ENCODE measurements at regions not wholly inside any gene's neighbourhood (a gene's known extent, or its start where the extent isn't known, plus 50 kb on each side); places are given as distances from the start of the nearest gene placed in this dataset.

DNA sequence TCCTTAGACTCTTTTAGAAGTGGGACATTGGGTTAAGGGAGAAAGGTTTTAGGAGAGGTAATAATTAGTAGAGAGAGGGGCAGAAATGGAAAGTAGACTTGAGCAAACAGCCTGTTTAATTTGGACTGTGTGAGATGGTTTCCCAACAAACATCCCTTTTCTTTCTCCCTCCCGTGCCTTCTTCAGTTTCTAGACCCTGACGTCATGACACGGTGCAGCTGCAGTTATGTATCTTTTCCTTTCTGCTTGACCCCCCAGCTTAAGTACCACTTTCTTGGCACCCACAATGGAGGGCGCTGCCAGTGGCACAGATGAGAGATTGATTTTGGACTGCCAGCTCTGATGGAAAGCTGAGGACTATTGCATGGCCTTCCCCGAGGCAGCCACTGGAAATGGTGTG is 86.9 kb upstream of the FAM136A start:
- intact Hi-C loops (cut with DNase I; ENCODE audit: low total_unique reads) = no loop called here
- WGBS, 5 donors = 83 to 88% (median 85%) methylated on average over 5 of the region's 5 CpGs
- TF ChIP-seq POLR2AphosphoS5 (IDR thresholded peaks at IDR 0.05) (no peak), POLR2A (IDR thresholded peaks at IDR 0.05) (no peak)
- TF ChIP-seq, protein P1, sequence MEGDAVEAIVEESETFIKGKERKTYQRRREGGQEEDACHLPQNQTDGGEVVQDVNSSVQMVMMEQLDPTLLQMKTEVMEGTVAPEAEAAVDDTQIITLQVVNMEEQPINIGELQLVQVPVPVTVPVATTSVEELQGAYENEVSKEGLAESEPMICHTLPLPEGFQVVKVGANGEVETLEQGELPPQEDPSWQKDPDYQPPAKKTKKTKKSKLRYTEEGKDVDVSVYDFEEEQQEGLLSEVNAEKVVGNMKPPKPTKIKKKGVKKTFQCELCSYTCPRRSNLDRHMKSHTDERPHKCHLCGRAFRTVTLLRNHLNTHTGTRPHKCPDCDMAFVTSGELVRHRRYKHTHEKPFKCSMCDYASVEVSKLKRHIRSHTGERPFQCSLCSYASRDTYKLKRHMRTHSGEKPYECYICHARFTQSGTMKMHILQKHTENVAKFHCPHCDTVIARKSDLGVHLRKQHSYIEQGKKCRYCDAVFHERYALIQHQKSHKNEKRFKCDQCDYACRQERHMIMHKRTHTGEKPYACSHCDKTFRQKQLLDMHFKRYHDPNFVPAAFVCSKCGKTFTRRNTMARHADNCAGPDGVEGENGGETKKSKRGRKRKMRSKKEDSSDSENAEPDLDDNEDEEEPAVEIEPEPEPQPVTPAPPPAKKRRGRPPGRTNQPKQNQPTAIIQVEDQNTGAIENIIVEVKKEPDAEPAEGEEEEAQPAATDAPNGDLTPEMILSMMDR (IDR thresholded peaks at IDR 0.05 in 8 of 11, conservative IDR thresholded peaks at IDR 0.05 in 3 of 11) = no peak

DNA sequence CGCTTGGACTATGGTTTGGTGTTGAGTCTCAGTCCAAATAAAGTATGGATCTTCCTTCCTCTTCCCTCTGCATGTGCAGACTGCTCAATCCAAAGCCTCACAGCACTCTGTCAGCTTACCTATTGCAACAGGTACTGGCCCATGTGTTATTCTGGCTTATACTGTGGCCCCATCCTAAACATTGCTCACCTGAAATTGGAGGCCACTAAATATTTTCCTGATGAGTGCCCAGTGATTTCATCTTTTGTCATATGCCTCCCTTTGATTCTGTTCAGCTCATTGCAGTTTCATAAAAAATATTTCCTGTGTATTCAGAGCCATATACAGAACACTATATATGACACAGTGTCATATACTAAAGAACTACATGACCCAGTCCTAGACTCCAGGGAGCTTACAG is 86.3 kb upstream of the FAM136A start:
- H3K4me3 ChIP-seq = no peak overlapping the region
- no peaks in the 10 kb centered on the region for H3K36me3 ChIP-seq
- H3K9me3 ChIP-seq = peaks cover 0 to 6% (median 0%) of the 10 kb centered on the region in 8 donors
- peaks cover 0 to 8% (median 0%) of the 10 kb centered on the region in 7 donors for H3K27me3 ChIP-seq (replicated peaks in 1 of 7)
- WGBS, 5 donors = 87 to 100% (median 89%) methylated on average over 1 of the region's 1 CpG
- DNase-seq = no peak
- intact Hi-C loops (cut with DNase I; ENCODE audit: low total_unique reads) = no loop called here
- H3K27ac ChIP-seq = no peak overlapping the region
- H3K4me1 ChIP-seq = no peaks in the 10 kb centered on the region
- no peak for TF ChIP-seq POLR2A (IDR thresholded peaks at IDR 0.05)
- TF ChIP-seq, protein P1 (IDR thresholded peaks at IDR 0.05 in 8 of 11, conservative IDR thresholded peaks at IDR 0.05 in 3 of 11) = no peak

More for the DNA sequence above, 86.9 kb upstream of the FAM136A start:
- no peak overlapping the region for H3K4me3 ChIP-seq
- peaks cover 0 to 13% (median 0%) of the 10 kb centered on the region in 8 donors for H3K9me3 ChIP-seq
- H3K36me3 ChIP-seq = no peaks in the 10 kb centered on the region
- H3K27me3 ChIP-seq (replicated peaks in 1 of 7) = peaks cover 0 to 8% (median 0%) of the 10 kb centered on the region in 7 donors
- DNase-seq = no peak
- no peaks in the 10 kb centered on the region for H3K4me1 ChIP-seq
- H3K27ac ChIP-seq = no peak overlapping the region

DNA sequence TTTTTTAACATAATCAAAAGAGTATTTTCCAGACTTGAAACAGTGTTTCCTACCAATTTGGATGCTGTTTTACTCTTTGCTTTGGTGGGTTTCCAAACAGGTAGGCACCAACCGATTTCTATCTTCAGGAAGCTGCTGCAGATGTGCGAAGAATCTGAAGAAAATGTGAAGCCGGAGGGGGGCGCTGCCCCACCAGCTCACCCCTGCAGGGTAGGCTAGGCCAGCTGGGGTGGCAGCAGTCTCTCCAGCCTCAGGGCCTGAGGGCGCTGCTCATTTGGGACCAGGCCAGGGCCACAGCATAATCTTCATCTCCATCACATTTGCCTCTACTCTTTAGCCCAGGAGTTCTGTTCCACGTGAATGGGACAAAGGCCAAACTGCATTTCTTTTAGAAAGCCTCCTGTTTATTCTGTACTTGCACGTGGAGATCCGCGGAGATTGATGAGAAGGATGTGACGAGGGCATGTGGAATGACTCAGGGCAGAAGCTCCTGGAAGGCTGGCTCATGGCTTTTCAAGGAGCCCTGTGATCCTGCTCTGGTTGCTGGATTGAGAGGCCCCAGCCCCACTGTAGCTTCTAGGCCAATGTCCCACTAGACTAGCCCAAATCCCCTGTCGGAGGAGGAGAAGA is 84.2 kb upstream of the FAM136A start:
- intact Hi-C loops (cut with DNase I; ENCODE audit: low total_unique reads) = no loop called here

DNA sequence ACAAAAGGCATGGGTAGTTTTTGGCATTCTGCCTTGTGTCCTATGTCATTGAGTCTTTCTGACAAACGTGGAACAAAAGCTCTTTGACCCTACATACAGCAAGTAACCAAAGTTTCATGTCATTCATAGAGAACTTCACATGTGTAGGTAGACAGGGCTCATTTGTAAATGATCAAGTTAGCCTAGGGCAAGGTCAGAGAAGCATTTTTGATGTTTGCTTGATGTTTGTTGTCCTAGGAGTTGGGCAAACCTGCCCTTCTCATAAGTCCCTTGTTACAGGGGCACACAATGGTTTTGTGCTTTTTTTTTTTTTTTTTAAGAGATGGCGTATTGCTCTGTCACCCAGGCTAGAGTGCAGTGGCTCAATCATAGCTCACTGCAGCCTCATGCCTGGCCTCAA is 83.3 kb upstream of the FAM136A start:
- H3K36me3 ChIP-seq = no peaks in the 10 kb centered on the region
- no peaks in the 10 kb centered on the region for H3K4me1 ChIP-seq
- intact Hi-C loops (cut with DNase I; ENCODE audit: low total_unique reads) = no loop called here
- H3K4me3 ChIP-seq = no peak overlapping the region
- H3K27me3 ChIP-seq (replicated peaks in 1 of 7) = peaks cover 0 to 12% (median 0%) of the 10 kb centered on the region in 7 donors
- DNase-seq = no peak
- no peak overlapping the region for H3K27ac ChIP-seq
- WGBS, 5 donors = 68 to 80% (median 73%) methylated on average over 2 of the region's 2 CpGs
- TF ChIP-seq POLR2A (IDR thresholded peaks at IDR 0.05) = no peak
- TF ChIP-seq POLR2AphosphoS5 (IDR thresholded peaks at IDR 0.05) = no peak
- TF ChIP-seq, protein P1 (IDR thresholded peaks at IDR 0.05 in 8 of 11, conservative IDR thresholded peaks at IDR 0.05 in 3 of 11) = no peak
- H3K9me3 ChIP-seq = no peaks in the 10 kb centered on the region

More for the DNA sequence above, 84.2 kb upstream of the FAM136A start:
- no peak overlapping the region for H3K27ac ChIP-seq
- WGBS, 5 donors = 79 to 96% (median 85%) methylated on average over 11 of the region's 11 CpGs
- H3K4me1 ChIP-seq = no peaks in the 10 kb centered on the region
- H3K27me3 ChIP-seq (replicated peaks in 1 of 7) = peaks cover 0 to 12% (median 0%) of the 10 kb centered on the region in 7 donors
- DNase-seq = no peak
- H3K9me3 ChIP-seq = no peaks in the 10 kb centered on the region
- no peaks in the 10 kb centered on the region for H3K36me3 ChIP-seq
- no peak for TF ChIP-seq POLR2AphosphoS5 (IDR thresholded peaks at IDR 0.05)
- TF ChIP-seq, protein P1 (IDR thresholded peaks at IDR 0.05 in 8 of 11, conservative IDR thresholded peaks at IDR 0.05 in 3 of 11) = no peak
- TF ChIP-seq POLR2A (IDR thresholded peaks at IDR 0.05) = no peak
- no peak overlapping the region for H3K4me3 ChIP-seq
